HG03139 (cell line): ENCODE measurements at regions not wholly inside any gene's neighbourhood (a gene's known extent, or its start where the extent isn't known, plus 50 kb on each side); places are given as distances from the start of the nearest gene placed in this dataset.
"Not testable (repeated sequence)": the region's sequence is repeated elsewhere in the genome, so short reads cannot be mapped to it uniquely, and the experiment has no call there.

Source experiments
- ATAC-seq: cut with Tn5 transposase; IDR thresholded peaks from one replicate; pipeline ENCODE4 v1.9.1; 2021; ENCODE audit not compliant: unreplicated experiment

- ATAC-seq, result no peak
Measured at GRCh38 chr6:4510317-4510716, 265.9 kb upstream of the CDYL start.

- no peak for ATAC-seq
Measured at GRCh38 chr6:4509506-4509905, 266.7 kb upstream of the CDYL start.

- ATAC-seq, result no peak
Measured at GRCh38 chr6:4506792-4507191, 269.4 kb upstream of the CDYL start.

- no peak for ATAC-seq
Measured at GRCh38 chr6:4506223-4506622, 270.0 kb upstream of the CDYL start.

GRCh38 chr6:4504700-4505099 is 271.5 kb upstream of the CDYL start:
- ATAC-seq, result no peak

- no peak for ATAC-seq
Measured at GRCh38 chr6:4503700-4504099, 272.5 kb upstream of the CDYL start.

GRCh38 chr6:4496284-4496683 is 279.9 kb upstream of the CDYL start:
- no peak for ATAC-seq

- ATAC-seq, result no peak
Measured at GRCh38 chr6:4491501-4492260, 284.5 kb upstream of the CDYL start.

GRCh38 chr6:4489538-4489937 is 286.7 kb upstream of the CDYL start:
- no peak for ATAC-seq

- no peak for ATAC-seq
Measured at GRCh38 chr6:4488389-4488788, 287.8 kb upstream of the CDYL start.

- no peak for ATAC-seq
Measured at GRCh38 chr6:4487538-4487937, 288.7 kb upstream of the CDYL start.

GRCh38 chr6:4486568-4487315 is 289.5 kb upstream of the CDYL start:
- ATAC-seq, result no peak

- no peak for ATAC-seq
Measured at GRCh38 chr6:4485735-4486134, 290.5 kb upstream of the CDYL start.

GRCh38 chr6:4482461-4482860 is 293.7 kb upstream of the CDYL start:
- no peak for ATAC-seq

- ATAC-seq, result no peak
Measured at GRCh38 chr6:4480788-4481735, 295.1 kb upstream of the CDYL start.

- ATAC-seq, result no peak
Measured at GRCh38 chr6:4478098-4478497, 298.1 kb upstream of the CDYL start.

GRCh38 chr6:4474810-4475209 is 301.4 kb upstream of the CDYL start:
- no peak for ATAC-seq

- ATAC-seq, result no peak
Measured at GRCh38 chr6:4472969-4473642, 303.1 kb upstream of the CDYL start.

GRCh38 chr6:4472222-4472621 is 304.0 kb upstream of the CDYL start:
- ATAC-seq, result no peak

- ATAC-seq, result not testable (repeated sequence)
Measured at GRCh38 chr6:4471515-4471914, 304.7 kb upstream of the CDYL start.

- ATAC-seq, result no peak
Measured at GRCh38 chr6:4470698-4471210, 305.4 kb upstream of the CDYL start.
